ENCODE measurements at regions not wholly inside any gene's neighbourhood (a gene's known extent, or its start where the extent isn't known, plus 50 kb on each side); places are given as distances from the start of the nearest gene placed in this dataset.
"Not testable (repeated sequence)": the region's sequence is repeated elsewhere in the genome, so short reads cannot be mapped to it uniquely, and the experiment has no call there.

- H3K36me3 ChIP-seq, result no peaks in the 10 kb centered on the region
- TF ChIP-seq POLR2A (IDR thresholded peaks at IDR 0.05) (no peak), EP300 (IDR thresholded peaks at IDR 0.05) (no peak), POLR2AphosphoS5 (IDR thresholded peaks at IDR 0.05) (no peak)
- TF ChIP-seq, protein P1, sequence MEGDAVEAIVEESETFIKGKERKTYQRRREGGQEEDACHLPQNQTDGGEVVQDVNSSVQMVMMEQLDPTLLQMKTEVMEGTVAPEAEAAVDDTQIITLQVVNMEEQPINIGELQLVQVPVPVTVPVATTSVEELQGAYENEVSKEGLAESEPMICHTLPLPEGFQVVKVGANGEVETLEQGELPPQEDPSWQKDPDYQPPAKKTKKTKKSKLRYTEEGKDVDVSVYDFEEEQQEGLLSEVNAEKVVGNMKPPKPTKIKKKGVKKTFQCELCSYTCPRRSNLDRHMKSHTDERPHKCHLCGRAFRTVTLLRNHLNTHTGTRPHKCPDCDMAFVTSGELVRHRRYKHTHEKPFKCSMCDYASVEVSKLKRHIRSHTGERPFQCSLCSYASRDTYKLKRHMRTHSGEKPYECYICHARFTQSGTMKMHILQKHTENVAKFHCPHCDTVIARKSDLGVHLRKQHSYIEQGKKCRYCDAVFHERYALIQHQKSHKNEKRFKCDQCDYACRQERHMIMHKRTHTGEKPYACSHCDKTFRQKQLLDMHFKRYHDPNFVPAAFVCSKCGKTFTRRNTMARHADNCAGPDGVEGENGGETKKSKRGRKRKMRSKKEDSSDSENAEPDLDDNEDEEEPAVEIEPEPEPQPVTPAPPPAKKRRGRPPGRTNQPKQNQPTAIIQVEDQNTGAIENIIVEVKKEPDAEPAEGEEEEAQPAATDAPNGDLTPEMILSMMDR (IDR thresholded peaks at IDR 0.05), result no peak
- H3K4me1 ChIP-seq, result peaks cover 2 to 13% (median 6%) of the 10 kb centered on the region in 3 donors
- H3K27ac ChIP-seq, result no peak overlapping the region
- H3K9me3 ChIP-seq, result peaks cover 0 to 27% (median 0%) of the 10 kb centered on the region in 3 donors
- no peak for ATAC-seq
- WGBS, 2 donors (ENCODE audit: low coverage in 1 of 2), result 83 to 100% methylated on average over 1 of the region's 1 CpG
- H3K27me3 ChIP-seq, result no peaks in the 10 kb centered on the region
- no peak overlapping the region for H3K4me3 ChIP-seq
These were observed 261.5 kb downstream of the TLE1 start for GRCh38 chr9:81427870-81428269.

- peaks cover 0 to 27% (median 0%) of the 10 kb centered on the region in 3 donors for H3K9me3 ChIP-seq
- no peak for ATAC-seq
- no peak for TF ChIP-seq POLR2AphosphoS5 (IDR thresholded peaks at IDR 0.05)
- TF ChIP-seq EP300 (IDR thresholded peaks at IDR 0.05), result no peak
- TF ChIP-seq POLR2A (IDR thresholded peaks at IDR 0.05), result no peak
- no peaks in the 10 kb centered on the region for H3K4me1 ChIP-seq
- H3K36me3 ChIP-seq, result no peaks in the 10 kb centered on the region
- H3K4me3 ChIP-seq, result no peak overlapping the region
- H3K27ac ChIP-seq, result no peak overlapping the region
- 14 to 36% methylated on average over 1 of the region's 1 CpG for WGBS, 2 donors (ENCODE audit: low coverage in 1 of 2)
- no peaks in the 10 kb centered on the region for H3K27me3 ChIP-seq
These were observed 264.9 kb downstream of the TLE1 start for GRCh38 chr9:81424431-81424830.

DNA sequence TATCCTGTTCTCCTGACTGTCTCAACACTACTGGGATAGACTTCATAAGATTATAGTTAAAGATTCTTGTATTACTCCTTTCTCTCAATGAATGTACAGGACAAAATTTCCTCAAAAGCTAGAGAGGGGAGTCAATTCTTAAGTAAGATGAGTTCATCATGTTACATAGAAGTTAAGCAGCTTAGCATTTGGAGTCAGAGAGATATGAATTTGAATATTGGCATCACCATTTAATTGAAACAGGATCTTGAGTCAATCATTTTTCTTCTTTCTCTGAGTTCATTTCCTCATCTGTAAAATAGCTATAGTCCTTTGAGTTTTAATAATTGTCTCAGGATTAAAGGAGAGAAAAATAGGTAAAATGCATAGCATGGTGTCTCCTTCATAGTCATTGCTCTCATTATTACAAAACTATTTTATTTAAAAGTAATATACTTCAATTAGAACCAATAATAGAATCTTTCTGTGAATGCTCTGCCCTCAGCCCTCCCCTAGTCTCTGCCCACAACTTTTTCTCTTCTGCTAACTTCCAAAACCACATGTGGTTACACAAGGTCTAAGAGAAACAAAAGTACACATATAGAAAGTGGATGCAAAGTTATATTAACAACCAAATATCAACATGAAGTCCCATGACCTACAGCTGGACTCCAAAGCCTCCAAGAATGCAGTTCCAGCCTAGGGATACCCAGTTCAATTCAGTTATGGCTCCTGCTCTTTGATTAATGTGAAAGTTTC is 265.6 kb downstream of the TLE1 start:
- no peaks in the 10 kb centered on the region for H3K4me1 ChIP-seq
- H3K27me3 ChIP-seq, result no peaks in the 10 kb centered on the region
- H3K9me3 ChIP-seq, result peaks cover 0 to 27% (median 0%) of the 10 kb centered on the region in 3 donors
- TF ChIP-seq POLR2AphosphoS5 (IDR thresholded peaks at IDR 0.05) (no peak), EP300 (IDR thresholded peaks at IDR 0.05) (no peak), POLR2A (IDR thresholded peaks at IDR 0.05) (no peak)
- TF ChIP-seq, protein P1 (IDR thresholded peaks at IDR 0.05), result no peak
- no peak overlapping the region for H3K27ac ChIP-seq
- no peak overlapping the region for H3K4me3 ChIP-seq
- ATAC-seq, result no peak
- no peaks in the 10 kb centered on the region for H3K36me3 ChIP-seq

DNA sequence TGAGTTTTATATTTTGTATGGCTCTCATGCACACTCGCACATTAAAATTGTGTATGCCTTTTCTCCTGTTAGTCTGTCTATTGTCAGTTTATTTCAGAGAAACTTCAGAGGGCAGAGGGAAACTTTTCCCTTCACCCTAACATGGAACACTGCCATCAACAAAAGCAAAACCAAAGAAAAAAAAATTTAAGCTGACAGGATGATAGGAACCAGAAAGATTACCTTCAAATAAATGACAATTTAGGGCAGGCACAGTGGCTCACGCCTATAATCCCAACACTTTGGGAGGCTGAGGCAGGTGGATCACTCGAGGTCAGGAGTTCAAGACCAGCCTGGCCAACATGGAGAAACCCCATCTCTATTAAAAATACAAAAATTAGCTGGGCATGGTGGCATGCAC is 268.3 kb downstream of the TLE1 start:
- H3K27ac ChIP-seq, H3K36me3 ChIP-seq, ATAC-seq, H3K9me3 ChIP-seq, H3K4me3 ChIP-seq, H3K4me1 ChIP-seq, H3K27me3 ChIP-seq: not testable (repeated sequence)
- 43% methylated on average over 3 of the region's 3 CpGs; no CpG with 5 or more reads in 1 of the 2 donors for WGBS, 2 donors (ENCODE audit: low coverage in 1 of 2)

DNA sequence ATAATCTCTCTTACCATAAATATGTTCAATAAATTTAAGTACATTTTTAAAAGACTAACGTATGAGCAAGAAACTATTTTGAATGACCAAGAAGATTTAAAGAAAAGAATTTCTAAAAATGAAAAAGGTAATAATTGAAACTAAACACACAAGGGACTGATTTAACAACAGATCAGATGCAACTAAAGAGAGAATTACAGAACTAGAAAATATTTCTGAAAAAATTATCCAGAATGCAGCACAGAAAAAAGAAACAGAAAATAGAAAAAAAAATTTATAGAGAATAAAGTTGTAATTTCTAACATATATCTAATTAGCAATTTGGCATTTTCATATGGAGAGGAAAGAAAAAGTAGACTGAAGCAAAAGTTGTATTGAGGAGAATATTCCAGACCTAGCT is 269.3 kb downstream of the TLE1 start:
- Histone ChIP-seq H3K27ac (no peak overlapping the region), H3K36me3 (no peaks in the 10 kb centered on the region), H3K4me3 (no peak overlapping the region), H3K4me1 (peaks cover 0 to 9% (median 0%) of the 10 kb centered on the region in 3 donors), H3K27me3 (no peaks in the 10 kb centered on the region), H3K9me3 (no peaks in the 10 kb centered on the region)
- no peak for TF ChIP-seq POLR2AphosphoS5 (IDR thresholded peaks at IDR 0.05)
- no peak for TF ChIP-seq EP300 (IDR thresholded peaks at IDR 0.05)
- TF ChIP-seq POLR2A (IDR thresholded peaks at IDR 0.05), result no peak
- TF ChIP-seq, protein P1 (IDR thresholded peaks at IDR 0.05), result no peak
- whole genome bisulfite sequencing, 2 donors (ENCODE audit: low coverage in 1 of 2), result 93 to 100% methylated on average over 1 of the region's 1 CpG
- no peak for ATAC-seq

DNA sequence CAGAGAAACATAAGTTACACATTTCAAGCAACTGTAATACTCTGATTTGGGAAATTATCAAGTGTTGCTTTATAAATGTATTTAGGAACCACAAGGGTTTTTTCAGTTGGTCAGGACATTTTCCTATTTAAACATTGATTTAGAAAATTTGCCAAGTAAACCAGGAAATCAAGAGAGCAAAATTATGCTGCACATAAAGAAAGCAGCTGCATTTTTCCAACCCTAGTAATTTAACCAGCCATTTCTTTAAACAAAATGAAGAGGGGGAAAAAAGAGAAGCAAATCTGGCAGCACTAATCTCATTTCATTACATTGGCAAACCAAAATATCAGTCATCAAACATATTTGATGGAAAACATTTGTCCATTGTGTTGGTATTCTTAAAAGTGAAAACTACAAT is 271.4 kb downstream of the TLE1 start:
- H3K9me3 ChIP-seq, result no peaks in the 10 kb centered on the region
- H3K4me3 ChIP-seq, result no peak overlapping the region
- ATAC-seq, result no peak
- no peaks in the 10 kb centered on the region for H3K36me3 ChIP-seq
- peaks cover 0 to 9% (median 0%) of the 10 kb centered on the region in 3 donors for H3K4me1 ChIP-seq
- no peak overlapping the region for H3K27ac ChIP-seq
- no peaks in the 10 kb centered on the region for H3K27me3 ChIP-seq
- TF ChIP-seq EP300 (IDR thresholded peaks at IDR 0.05), result no peak
- TF ChIP-seq POLR2A (IDR thresholded peaks at IDR 0.05), result no peak
- TF ChIP-seq, protein P1 (IDR thresholded peaks at IDR 0.05), result no peak
- no peak for TF ChIP-seq POLR2AphosphoS5 (IDR thresholded peaks at IDR 0.05)
